CD4-positive, alpha-beta T cell treated with Interleukin-15 for 1 hour (primary cell): ENCODE measurements at regions not wholly inside any gene's neighbourhood (a gene's known extent, or its start where the extent isn't known, plus 50 kb on each side); places are given as distances from the start of the nearest gene placed in this dataset.
"Not testable (repeated sequence)": the region's sequence is repeated elsewhere in the genome, so short reads cannot be mapped to it uniquely, and the experiment has no call there.

Experiments used
- DNase-seq: peaks from one replicate; pipeline ENCODE4 v3.0.0-alpha.2; 2020

DNA sequence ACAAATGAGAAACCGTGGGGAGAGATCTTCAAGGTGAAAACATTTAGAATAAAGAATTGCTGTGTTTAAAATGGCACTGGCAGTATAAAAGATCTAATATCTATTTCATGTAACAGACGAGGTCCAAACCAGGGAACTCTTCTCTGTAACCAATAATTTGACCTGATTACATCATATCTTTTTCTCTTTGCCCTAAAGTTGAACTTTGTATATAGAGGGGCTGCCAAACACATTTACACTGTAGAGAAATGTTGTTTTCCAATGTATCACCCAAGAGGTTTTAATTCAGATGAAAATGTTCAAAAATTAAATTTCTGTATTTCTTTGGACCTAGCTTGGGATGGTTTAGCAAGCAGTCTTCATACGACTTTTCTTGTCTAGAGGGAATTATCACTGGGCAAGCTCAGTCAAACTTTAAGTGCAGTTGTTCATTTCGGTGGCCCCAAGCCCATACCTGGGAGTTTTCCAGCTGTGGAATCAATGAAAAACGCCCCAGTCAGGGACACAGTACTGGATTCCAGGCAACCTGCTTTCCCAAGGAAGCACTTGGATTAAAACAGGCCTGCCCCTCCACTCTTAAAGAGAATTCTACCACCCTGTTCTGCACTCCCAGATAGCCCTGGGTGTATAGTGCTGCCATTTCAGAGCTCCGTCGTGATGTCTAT is 208.5 kb upstream of the FN1 start:
- no peak for DNase-seq

DNA sequence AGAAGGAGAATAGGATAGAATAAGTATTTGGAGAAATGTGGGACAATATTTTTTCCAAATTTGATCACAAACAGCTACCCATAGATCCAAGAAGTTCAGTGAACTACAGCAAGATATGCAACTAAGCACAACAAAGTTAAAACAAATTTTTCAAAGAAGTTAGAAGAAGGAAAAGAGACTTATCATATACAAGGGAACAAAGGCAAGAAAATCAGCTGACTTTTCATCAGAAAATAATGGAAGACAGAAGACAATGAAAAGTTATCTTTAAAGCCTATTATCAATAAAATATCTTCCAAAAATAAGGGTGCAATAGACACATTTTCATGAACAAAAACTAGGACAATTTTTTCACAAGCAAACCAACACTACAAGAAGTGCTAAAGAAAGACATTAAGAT is 202.8 kb upstream of the FN1 start:
- DNase-seq: no peak

DNA sequence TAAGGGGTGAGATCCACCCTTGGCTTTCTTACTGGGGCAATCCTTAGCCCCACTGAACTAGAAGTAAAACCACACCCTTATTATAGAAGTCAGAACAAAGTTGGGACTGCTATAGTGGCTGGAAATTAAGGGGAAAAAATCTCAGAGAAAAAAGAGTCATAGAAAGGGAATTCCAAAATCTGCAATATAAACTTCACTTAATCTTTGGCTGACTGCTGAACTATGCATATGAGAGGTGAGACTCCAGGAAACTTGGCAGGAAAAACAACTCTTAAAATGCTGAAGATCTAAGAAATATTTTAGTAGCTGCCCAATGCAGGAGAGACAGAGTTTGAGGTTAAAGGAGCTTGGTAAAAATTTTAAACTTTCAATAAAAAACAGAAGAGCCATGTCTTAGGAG is 201.8 kb upstream of the FN1 start:
- no peak for DNase-seq

DNA sequence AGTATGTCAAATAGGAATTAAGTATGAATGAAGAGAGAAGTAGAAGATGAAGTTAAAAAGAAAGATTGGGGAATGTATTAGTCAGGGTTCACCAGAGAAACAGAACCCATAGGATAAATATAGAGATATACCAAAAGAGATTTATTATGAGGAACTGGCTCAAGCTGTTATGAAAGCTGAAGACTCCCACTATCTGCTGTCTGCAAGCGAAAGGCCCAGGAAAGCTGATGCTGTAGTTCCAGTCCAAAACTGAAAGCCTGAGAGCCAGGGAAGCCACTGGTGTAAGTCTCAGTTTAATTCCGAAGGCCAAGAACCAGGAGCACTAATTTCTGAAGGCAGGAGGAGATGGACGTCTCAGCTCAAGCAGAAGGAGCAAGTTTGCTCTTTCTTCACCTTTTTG is 200.9 kb upstream of the FN1 start:
- no peak for DNase-seq

- DNase-seq: no peak
Measured at GRCh38 chr2:215635788-215636139, 199.9 kb upstream of the FN1 start.

- DNase-seq: no peak
Measured at GRCh38 chr2:215635071-215635787, 199.4 kb upstream of the FN1 start.

DNA sequence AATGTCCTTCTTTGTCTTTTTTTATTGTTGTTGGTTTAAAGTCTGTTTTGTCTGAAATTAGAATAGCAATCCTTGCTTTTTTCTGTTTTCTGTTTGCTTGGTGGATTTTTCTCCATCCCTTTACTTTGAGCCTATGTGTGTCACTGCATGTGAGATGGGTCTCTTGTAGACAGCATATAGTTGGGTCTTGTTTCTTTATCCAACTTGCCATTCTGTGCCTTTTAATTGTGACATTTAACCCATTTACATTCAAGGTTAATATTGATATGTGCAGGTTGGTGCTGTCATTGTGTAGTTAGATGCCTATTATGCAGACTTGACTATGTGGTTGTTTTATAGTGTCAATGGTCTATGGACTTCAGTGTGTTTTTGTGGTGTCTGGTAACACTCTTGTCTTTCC is 197.5 kb upstream of the FN1 start:
- no peak for DNase-seq

GRCh38 chr2:215631696-215632095 is 195.8 kb upstream of the FN1 start:
- DNase-seq: no peak

- not testable (repeated sequence) for DNase-seq
Measured at GRCh38 chr2:215630796-215631195, 194.9 kb upstream of the FN1 start.

DNA sequence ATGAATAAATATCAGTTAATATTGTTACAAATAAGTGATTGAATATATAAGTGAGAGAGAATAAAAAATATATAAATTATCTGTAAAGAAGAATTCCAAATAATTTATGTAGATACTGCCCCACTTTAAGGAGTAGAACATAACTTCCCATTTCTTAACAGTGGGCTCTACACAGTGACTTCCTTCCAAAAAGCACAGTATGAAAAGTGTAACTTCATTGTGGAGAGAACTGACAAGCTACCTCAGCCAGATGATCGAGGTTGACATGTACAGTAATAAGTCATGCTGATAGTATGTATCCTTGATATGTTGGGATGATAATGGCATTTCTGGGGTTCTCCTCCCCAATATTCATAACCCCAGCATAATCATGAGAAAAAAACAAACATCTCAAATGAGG is 191.9 kb upstream of the FN1 start:
- no peak for DNase-seq

GRCh38 chr2:215626812-215627281 is 191.0 kb upstream of the FN1 start:
- no peak for DNase-seq

GRCh38 chr2:215626063-215626462 is 190.2 kb upstream of the FN1 start:
- no peak for DNase-seq

GRCh38 chr2:215625207-215625606 is 189.3 kb upstream of the FN1 start:
- DNase-seq: no peak

- no peak for DNase-seq
Measured at GRCh38 chr2:215624423-215624829, 188.6 kb upstream of the FN1 start.

- DNase-seq: no peak
Measured at GRCh38 chr2:215622837-215623236, 187.0 kb upstream of the FN1 start.

DNA sequence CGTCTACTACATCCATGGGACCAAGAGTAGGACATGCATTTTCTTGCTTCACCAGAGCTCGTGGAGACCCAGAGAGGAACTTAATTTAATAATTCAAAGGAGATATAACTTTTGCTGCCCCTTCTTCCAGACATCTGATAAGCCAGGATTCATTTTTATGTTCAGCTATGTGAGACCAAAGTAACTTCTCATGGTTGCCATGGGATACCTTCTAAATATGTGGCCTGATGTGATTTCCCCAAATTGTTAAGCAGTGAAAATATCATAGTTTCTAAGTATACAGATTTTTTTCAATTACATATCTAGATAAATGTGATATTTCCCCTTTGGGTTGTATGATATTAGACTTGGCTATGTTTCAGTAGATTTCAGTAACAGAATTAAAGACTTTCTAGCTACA is 185.5 kb upstream of the FN1 start:
- no peak for DNase-seq

DNA sequence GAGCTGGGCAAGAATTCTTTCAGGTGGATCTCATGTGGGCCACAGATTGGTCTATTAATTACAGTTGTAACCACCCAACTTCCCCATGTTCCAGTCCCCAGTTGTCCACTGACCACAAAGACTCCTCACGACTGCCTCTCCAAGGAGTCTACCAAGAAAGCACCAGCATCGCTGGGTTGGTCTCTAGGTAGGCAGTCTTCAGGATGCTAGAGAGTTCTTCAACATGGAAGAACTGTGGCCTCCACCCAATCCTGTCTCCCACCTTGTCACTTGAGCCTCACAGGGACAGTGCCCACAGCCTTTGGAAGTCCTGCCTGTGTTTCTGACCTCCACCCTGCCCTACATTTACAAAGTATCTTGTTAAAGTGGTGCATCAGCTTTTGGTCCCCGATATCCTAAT is 184.7 kb upstream of the FN1 start:
- no peak for DNase-seq

- peak; percentile 59 for DNase-seq
Measured at GRCh38 chr2:215619989-215620388, 184.1 kb upstream of the FN1 start.

DNA sequence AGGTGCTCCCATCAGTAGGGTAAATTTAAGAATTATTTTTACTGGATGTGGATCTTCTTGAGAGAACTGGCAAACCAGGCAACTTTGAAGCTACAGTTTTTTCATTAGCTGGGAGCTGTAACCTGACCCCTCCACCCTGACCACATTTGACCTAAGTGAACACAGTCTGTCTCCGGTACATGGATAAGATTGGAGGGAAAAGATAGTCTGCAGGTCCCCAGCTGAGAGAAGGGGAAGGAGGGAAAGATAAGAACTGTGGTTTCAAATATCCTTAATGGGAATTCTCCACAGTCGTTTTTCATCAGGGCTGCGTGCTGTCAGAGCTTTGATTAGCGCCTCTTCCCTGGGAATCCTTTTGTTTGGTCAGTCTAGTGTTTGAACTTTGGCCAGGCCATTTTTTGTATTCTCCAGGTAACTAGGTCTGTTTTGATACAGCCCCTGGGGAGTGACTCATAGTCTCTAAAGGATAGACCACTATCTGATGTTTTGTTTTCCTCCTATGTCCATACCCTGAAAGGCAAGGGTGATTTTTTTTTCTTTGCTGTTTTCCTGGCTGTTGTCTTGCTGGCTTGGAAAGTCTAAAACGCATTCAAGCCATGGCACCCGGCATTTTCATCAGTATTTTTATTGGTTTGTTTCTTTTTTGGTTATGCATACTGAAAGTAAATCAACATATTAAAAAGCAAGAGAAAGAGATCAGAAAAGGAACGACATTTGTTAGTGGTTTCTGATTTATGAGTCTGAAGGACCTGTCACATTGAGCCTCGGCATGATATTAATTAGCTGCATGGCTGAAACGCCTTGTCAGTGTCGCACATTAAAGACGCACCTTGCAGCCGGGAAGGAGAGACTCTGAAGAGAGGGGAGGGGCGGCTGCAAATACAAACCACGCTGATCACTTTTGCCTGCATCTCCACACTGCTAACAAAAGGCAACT is 183.4 kb upstream of the FN1 start:
- DNase-seq: no peak

DNA sequence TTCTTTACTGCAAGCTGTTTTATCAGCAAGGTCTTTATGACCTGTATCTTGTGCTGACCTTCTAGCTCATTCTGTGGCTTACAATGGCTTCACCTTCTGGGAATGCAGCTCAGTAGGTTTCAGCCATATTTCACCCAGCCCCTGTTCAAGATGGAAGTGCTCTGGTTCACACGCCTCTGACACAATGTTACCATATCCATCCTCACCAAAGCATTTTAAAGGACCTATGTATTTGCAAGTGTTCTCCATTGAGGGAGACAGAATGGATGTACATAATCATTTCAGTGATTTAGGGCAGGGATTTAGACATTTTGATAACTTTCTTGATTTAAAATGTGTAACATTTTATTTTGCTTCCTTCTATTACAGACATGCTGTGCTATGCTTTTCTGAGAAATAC is 182.3 kb upstream of the FN1 start:
- DNase-seq: no peak

DNA sequence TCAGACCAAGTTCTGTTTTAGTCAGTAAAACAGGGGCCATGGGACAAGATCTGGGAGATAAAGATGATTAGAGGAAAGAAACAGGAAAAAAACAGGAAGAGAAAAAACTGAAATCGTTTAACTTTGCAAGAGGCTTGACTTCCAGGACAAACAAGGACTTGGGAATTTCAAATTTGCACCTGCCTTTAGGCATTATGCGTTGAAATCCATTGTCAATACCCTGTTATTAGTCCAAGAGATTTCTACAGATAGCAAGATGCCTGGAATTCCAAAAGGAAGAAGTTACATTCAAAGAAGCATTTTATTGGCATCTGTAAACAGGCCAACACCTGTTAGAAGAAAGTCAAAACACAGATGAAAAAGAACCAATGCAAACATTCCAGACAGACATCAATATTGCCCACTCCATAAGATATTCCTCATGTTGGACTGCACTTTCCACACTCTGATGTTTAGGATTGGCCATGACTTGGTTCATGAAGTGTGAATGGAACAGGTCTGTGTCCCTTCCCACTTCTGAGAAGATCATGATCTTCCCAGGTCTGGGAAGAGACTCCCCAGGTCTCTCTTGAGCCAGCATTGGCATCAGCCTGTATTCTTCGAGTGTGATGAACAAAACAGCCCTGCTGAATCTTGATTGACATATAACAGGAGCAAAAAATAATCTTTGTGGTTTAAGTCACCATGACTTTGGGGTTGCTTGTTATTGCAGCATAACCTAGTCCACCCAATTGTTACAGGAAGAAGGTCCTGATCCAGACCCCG is 181.4 kb upstream of the FN1 start:
- no peak for DNase-seq

DNA sequence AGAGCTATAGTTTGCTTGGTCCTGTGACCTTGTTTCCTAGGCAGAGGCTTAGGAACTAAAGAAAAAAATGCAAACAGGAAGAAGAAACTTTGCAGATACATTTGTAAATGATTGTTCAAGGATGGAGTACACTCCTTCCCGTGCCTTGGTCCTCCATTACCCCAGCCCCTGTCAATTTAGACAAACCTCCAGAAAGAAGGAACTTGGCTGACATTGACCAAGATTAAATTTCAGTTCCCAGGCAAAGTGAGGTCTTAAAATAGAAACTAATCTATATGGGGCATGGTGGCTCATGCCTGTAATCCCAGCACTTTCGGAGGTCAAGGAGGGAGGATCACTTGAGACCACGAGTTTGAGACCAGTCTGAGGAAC is 179.9 kb upstream of the FN1 start:
- no peak for DNase-seq
